PC-9 (cell line): ENCODE measurements at regions not wholly inside any gene's neighbourhood (a gene's known extent, or its start where the extent isn't known, plus 50 kb on each side); places are given as distances from the start of the nearest gene placed in this dataset.

Experiments used
- CTCF ChIP-seq: fragments of 200-600 bp; sonication (generic); conservative IDR thresholded peaks from 2 replicates; pipeline ENCODE4 v1.6.1; 2017; ENCODE audit warnings: mixed run types, antibody characterized with exemption, mild to moderate bottlenecking, moderate library complexity
- EZH2 ChIP-seq: fragments of 200-600 bp; sonication (generic); IDR thresholded peaks from 2 replicates; pipeline ENCODE4 v1.8.0; 2017; ENCODE audit warnings: antibody characterized with exemption, low read depth

DNA sequence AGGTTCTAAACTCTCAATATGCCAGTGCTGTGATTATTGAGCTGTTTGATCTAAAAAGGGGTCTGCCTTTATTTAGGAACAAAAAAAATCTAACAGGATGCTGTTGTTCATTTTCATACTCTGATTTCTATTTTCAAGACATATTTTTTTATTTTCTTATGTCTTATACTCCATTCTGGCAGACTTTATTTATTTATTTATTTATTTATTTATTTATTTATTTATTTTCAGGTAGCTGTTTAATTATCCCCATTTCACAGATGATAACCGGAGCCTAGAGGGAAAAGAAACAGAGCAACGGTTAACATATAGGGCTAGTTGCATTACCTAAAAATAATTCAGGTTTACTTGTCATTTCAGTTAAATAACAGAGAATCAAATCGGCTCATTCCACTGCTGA lies 174.4 kb downstream of the CENPF start:
- no peak for TF ChIP-seq CTCF
- no peak for TF ChIP-seq EZH2
